ENCODE measurements at regions not wholly inside any gene's neighbourhood (a gene's known extent, or its start where the extent isn't known, plus 50 kb on each side); places are given as distances from the start of the nearest gene placed in this dataset.

DNA sequence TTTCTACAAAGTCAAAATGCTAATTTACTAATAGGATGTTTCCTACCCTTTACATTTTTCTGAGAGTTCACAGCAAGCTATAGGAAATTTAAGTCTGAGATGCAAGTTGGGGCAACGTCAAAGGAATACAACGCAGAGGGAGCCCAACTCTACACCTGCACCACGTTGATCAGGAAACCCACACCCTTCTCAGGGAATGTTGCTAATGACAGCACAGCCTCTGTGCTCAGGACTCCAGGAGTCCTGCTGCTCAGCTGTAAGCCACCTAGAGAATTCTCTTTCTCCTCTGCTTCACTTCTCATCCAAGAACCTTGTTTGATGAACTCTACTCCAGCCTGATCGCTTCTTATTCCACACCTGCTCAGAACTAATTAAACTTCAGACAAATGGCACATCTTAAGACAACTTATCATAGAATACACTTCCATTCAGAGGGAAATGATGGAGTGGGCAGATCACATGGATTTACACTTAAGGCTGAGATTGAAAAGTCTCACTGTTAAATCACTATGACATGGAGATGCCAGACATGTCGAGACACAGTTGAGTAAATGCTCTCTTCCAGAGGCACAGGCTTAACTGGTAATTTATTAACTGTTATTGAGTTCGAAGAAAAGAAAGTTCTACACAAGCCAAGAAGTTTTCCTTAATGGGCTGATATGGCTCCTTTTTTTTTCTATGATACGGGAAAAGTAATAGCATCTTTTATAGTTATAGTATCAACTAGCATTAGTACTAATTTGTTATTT is 811.6 kb upstream of the ARGLU1 start:
- CTCF ChIA-PET = interaction anchor here (1.0 kb wide), 1 partner anchor 176 kb away, joined by 4 read pairs; no protein-coding TSS in a partner anchor
- Mint-ChIP-seq H3K4me1 (peaks cover 22% of the 10 kb centered on the region), H3K27ac (no peak overlapping the region)
- TF ChIP-seq ZNF317 (CRISPR knock-in tag; IDR thresholded peaks at IDR 0.05; ENCODE audit: borderline replicate concordance, low read depth) (no peak), ZBTB21 (CRISPR knock-in tag; IDR thresholded peaks at IDR 0.05; ENCODE audit: borderline replicate concordance) (no peak), ZNF416 (CRISPR knock-in tag; IDR thresholded peaks at IDR 0.05) (no peak), NR1H2 (CRISPR knock-in tag; IDR thresholded peaks at IDR 0.05) (no peak), SP1 (CRISPR knock-in tag; conservative IDR thresholded peaks at IDR 0.05) (no peak), TEAD1 (CRISPR knock-in tag; IDR thresholded peaks at IDR 0.05) (no peak), TP53 (CRISPR knock-in tag; IDR thresholded peaks at IDR 0.05) (no peak), ZNF232 (CRISPR knock-in tag; IDR thresholded peaks at IDR 0.05) (no peak), GRHL2 (CRISPR knock-in tag; IDR thresholded peaks at IDR 0.05; ENCODE audit: insufficient replicate concordance, severe bottlenecking) (no peak)
- TF ChIP-seq, protein P1, sequence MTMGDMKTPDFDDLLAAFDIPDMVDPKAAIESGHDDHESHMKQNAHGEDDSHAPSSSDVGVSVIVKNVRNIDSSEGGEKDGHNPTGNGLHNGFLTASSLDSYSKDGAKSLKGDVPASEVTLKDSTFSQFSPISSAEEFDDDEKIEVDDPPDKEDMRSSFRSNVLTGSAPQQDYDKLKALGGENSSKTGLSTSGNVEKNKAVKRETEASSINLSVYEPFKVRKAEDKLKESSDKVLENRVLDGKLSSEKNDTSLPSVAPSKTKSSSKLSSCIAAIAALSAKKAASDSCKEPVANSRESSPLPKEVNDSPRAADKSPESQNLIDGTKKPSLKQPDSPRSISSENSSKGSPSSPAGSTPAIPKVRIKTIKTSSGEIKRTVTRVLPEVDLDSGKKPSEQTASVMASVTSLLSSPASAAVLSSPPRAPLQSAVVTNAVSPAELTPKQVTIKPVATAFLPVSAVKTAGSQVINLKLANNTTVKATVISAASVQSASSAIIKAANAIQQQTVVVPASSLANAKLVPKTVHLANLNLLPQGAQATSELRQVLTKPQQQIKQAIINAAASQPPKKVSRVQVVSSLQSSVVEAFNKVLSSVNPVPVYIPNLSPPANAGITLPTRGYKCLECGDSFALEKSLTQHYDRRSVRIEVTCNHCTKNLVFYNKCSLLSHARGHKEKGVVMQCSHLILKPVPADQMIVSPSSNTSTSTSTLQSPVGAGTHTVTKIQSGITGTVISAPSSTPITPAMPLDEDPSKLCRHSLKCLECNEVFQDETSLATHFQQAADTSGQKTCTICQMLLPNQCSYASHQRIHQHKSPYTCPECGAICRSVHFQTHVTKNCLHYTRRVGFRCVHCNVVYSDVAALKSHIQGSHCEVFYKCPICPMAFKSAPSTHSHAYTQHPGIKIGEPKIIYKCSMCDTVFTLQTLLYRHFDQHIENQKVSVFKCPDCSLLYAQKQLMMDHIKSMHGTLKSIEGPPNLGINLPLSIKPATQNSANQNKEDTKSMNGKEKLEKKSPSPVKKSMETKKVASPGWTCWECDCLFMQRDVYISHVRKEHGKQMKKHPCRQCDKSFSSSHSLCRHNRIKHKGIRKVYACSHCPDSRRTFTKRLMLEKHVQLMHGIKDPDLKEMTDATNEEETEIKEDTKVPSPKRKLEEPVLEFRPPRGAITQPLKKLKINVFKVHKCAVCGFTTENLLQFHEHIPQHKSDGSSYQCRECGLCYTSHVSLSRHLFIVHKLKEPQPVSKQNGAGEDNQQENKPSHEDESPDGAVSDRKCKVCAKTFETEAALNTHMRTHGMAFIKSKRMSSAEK (CRISPR knock-in tag; IDR thresholded peaks at IDR 0.05; ENCODE audit: borderline replicate concordance) = no peak
- TF ChIP-seq, protein P2, sequence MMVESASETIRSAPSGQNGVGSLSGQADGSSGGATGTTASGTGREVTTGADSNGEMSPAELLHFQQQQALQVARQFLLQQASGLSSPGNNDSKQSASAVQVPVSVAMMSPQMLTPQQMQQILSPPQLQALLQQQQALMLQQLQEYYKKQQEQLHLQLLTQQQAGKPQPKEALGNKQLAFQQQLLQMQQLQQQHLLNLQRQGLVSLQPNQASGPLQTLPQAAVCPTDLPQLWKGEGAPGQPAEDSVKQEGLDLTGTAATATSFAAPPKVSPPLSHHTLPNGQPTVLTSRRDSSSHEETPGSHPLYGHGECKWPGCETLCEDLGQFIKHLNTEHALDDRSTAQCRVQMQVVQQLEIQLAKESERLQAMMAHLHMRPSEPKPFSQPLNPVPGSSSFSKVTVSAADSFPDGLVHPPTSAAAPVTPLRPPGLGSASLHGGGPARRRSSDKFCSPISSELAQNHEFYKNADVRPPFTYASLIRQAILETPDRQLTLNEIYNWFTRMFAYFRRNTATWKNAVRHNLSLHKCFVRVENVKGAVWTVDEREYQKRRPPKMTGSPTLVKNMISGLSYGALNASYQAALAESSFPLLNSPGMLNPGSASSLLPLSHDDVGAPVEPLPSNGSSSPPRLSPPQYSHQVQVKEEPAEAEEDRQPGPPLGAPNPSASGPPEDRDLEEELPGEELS (CRISPR knock-in tag; IDR thresholded peaks at IDR 0.05) = no peak
- TF ChIP-seq, protein P3, sequence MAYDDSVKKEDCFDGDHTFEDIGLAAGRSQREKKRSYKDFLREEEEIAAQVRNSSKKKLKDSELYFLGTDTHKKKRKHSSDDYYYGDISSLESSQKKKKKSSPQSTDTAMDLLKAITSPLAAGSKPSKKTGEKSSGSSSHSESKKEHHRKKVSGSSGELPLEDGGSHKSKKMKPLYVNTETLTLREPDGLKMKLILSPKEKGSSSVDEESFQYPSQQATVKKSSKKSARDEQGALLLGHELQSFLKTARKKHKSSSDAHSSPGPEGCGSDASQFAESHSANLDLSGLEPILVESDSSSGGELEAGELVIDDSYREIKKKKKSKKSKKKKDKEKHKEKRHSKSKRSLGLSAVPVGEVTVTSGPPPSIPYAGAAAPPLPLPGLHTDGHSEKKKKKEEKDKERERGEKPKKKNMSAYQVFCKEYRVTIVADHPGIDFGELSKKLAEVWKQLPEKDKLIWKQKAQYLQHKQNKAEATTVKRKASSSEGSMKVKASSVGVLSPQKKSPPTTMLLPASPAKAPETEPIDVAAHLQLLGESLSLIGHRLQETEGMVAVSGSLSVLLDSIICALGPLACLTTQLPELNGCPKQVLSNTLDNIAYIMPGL (CRISPR knock-in tag; IDR thresholded peaks at IDR 0.05) = no peak
- TF ChIP-seq, protein P4, sequence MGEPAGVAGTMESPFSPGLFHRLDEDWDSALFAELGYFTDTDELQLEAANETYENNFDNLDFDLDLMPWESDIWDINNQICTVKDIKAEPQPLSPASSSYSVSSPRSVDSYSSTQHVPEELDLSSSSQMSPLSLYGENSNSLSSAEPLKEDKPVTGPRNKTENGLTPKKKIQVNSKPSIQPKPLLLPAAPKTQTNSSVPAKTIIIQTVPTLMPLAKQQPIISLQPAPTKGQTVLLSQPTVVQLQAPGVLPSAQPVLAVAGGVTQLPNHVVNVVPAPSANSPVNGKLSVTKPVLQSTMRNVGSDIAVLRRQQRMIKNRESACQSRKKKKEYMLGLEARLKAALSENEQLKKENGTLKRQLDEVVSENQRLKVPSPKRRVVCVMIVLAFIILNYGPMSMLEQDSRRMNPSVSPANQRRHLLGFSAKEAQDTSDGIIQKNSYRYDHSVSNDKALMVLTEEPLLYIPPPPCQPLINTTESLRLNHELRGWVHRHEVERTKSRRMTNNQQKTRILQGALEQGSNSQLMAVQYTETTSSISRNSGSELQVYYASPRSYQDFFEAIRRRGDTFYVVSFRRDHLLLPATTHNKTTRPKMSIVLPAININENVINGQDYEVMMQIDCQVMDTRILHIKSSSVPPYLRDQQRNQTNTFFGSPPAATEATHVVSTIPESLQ (CRISPR knock-in tag; IDR thresholded peaks at IDR 0.05) = no peak
- TF ChIP-seq, protein P5, sequence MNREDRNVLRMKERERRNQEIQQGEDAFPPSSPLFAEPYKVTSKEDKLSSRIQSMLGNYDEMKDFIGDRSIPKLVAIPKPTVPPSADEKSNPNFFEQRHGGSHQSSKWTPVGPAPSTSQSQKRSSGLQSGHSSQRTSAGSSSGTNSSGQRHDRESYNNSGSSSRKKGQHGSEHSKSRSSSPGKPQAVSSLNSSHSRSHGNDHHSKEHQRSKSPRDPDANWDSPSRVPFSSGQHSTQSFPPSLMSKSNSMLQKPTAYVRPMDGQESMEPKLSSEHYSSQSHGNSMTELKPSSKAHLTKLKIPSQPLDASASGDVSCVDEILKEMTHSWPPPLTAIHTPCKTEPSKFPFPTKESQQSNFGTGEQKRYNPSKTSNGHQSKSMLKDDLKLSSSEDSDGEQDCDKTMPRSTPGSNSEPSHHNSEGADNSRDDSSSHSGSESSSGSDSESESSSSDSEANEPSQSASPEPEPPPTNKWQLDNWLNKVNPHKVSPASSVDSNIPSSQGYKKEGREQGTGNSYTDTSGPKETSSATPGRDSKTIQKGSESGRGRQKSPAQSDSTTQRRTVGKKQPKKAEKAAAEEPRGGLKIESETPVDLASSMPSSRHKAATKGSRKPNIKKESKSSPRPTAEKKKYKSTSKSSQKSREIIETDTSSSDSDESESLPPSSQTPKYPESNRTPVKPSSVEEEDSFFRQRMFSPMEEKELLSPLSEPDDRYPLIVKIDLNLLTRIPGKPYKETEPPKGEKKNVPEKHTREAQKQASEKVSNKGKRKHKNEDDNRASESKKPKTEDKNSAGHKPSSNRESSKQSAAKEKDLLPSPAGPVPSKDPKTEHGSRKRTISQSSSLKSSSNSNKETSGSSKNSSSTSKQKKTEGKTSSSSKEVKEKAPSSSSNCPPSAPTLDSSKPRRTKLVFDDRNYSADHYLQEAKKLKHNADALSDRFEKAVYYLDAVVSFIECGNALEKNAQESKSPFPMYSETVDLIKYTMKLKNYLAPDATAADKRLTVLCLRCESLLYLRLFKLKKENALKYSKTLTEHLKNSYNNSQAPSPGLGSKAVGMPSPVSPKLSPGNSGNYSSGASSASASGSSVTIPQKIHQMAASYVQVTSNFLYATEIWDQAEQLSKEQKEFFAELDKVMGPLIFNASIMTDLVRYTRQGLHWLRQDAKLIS (CRISPR knock-in tag; IDR thresholded peaks at IDR 0.05; ENCODE audit: borderline replicate concordance) = no peak
- TF ChIP-seq, protein P6, sequence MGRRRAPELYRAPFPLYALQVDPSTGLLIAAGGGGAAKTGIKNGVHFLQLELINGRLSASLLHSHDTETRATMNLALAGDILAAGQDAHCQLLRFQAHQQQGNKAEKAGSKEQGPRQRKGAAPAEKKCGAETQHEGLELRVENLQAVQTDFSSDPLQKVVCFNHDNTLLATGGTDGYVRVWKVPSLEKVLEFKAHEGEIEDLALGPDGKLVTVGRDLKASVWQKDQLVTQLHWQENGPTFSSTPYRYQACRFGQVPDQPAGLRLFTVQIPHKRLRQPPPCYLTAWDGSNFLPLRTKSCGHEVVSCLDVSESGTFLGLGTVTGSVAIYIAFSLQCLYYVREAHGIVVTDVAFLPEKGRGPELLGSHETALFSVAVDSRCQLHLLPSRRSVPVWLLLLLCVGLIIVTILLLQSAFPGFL (CRISPR knock-in tag; IDR thresholded peaks at IDR 0.05; ENCODE audit: borderline replicate concordance) = no peak
- TF ChIP-seq, protein P7, sequence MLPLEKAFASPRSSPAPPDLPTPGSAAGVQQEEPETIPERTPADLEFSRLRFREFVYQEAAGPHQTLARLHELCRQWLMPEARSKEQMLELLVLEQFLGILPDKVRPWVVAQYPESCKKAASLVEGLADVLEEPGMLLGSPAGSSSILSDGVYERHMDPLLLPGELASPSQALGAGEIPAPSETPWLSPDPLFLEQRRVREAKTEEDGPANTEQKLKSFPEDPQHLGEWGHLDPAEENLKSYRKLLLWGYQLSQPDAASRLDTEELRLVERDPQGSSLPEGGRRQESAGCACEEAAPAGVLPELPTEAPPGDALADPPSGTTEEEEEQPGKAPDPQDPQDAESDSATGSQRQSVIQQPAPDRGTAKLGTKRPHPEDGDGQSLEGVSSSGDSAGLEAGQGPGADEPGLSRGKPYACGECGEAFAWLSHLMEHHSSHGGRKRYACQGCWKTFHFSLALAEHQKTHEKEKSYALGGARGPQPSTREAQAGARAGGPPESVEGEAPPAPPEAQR (CRISPR knock-in tag; IDR thresholded peaks at IDR 0.05) = no peak

More for the DNA sequence above, 811.6 kb upstream of the ARGLU1 start:
- no peaks in the 10 kb centered on the region for H3K9me3 Mint-ChIP-seq
- H3K4me3 Mint-ChIP-seq = no peak overlapping the region
- POLR2A ChIA-PET = no interaction called here
- no peak for DNase-seq (ENCODE audit: low spot score)
- H3K27me3 Mint-ChIP-seq (ENCODE audit: low read depth) = no peaks in the 10 kb centered on the region
- ATAC-seq = peak; percentile 68
- no peaks in the 10 kb centered on the region for H3K36me3 Mint-ChIP-seq
